Kidney (tissue), 13 donors: ENCODE measurements at regions not wholly inside any gene's neighbourhood (a gene's known extent, or its start where the extent isn't known, plus 50 kb on each side); places are given as distances from the start of the nearest gene placed in this dataset.

Source experiments
- DNase-seq, 5 donors: peaks; one replicate each; pipeline ENCODE4 v3.0.0-alpha.2; 2013 to 2020
- FAIRE-seq: peaks from 2 replicates; lab custom pipeline; 2012; peaks lifted over from hg19 to GRCh38; lab: Jason Lieb, UNC
- H3K27ac ChIP-seq, 2 donors: one replicate each; pipeline ENCODE4 v1.7.0; 2013; ENCODE audit warnings: low read depth in 2 of 2, low read length in 2 of 2, inconsistent platforms in 1 of 2
- H3K27me3 ChIP-seq: one replicate; pipeline ENCODE4 v1.7.1; 2013; ENCODE audit warnings: low read length, inconsistent platforms; ENCODE audit not compliant: control insufficient read depth, insufficient read depth
- H3K36me3 ChIP-seq, 3 donors: one replicate each; pipeline versions ENCODE4 v1.7.0 to v1.7.1; 2013; ENCODE audit warnings: low read length in 3 of 3, control low read depth in 1 of 3, inconsistent platforms in 1 of 3; ENCODE audit not compliant: insufficient read depth in 3 of 3, control insufficient read depth in 2 of 3
- H3K4me1 ChIP-seq, 3 donors: one replicate each; pipeline versions ENCODE4 v1.7.0 to v1.7.1; 2013; ENCODE audit warnings: low read length in 3 of 3, inconsistent platforms in 1 of 3, low read depth in 1 of 3; ENCODE audit not compliant: control insufficient read depth in 2 of 3, insufficient read depth in 2 of 3
- H3K4me3 ChIP-seq, 3 donors: one replicate each; pipeline versions ENCODE4 v1.7.0 to v1.8.1; 2013; ENCODE audit warnings: low read length in 3 of 3, control low read depth in 1 of 3, inconsistent platforms in 1 of 3
- H3K9ac ChIP-seq, 3 donors: one replicate each; pipeline versions ENCODE4 v1.7.0 to v1.7.1; 2013; ENCODE audit warnings: low read length in 3 of 3, control low read depth in 1 of 3, inconsistent platforms in 1 of 3
- H3K9me3 ChIP-seq, 3 donors: one replicate each; pipeline versions ENCODE4 v1.7.0 to v1.7.1; 2013; ENCODE audit warnings: low read length in 3 of 3, control low read depth in 1 of 3, inconsistent platforms in 1 of 3; ENCODE audit not compliant: control insufficient read depth in 2 of 3, insufficient read depth in 1 of 3
- CTCF ChIP-seq: IDR thresholded peaks from 3 replicates; pipeline ENCODE4 v1.5.1; 2012; ENCODE audit warnings: mild to moderate bottlenecking, moderate library complexity, borderline replicate concordance; ENCODE audit not compliant: insufficient read depth; ENCODE audit errors: extremely low read depth
- intact Hi-C: fragments of 100-400 bp; cut with DNase I; formaldehyde crosslinking; loops from one replicate; pipeline ENCODE4 v1.11.1; 2022
- donor health status: control.
- donor health status: control.
- donor health status: control.
- donor health status: control.
- donor health status: control.
- donor health status: DM: yes; HTN: yes; CAD: no.
- donor health status: Normal renal cell carcinoma (clear cell type).

- FAIRE-seq, result no peak
- no peak overlapping the region for H3K4me3 ChIP-seq
These were observed 50.1 kb upstream of the SMOC2 start for GRCh38 chr6:168390749-168391420.

More at GRCh38 chr6:168390749-168391420, 50.1 kb upstream of the SMOC2 start:
- Histone ChIP-seq H3K27ac (no peak overlapping the region), H3K9ac (no peak overlapping the region), H3K4me1 (no peaks in the 10 kb centered on the region), H3K36me3 (no peaks in the 10 kb centered on the region), H3K27me3 (no peaks in the 10 kb centered on the region), H3K9me3 (no peaks in the 10 kb centered on the region)
- intact Hi-C loops, result no loop called here
- no peak for TF ChIP-seq CTCF
- peak in 3 of 5 donors; percentile 30 to 56 (median 50) for DNase-seq
